SK-N-SH (cell line): ENCODE measurements at regions not wholly inside any gene's neighbourhood (a gene's known extent, or its start where the extent isn't known, plus 50 kb on each side); places are given as distances from the start of the nearest gene placed in this dataset.

Experiments used
- CTCF ChIA-PET: fragments of 300-600, 350-600 bp; formaldehyde crosslinking; extraction: SDS; loops from one replicate; lab custom pipeline; 2021; lab: Yijun Ruan, JAX
- POLR2A ChIA-PET: fragments of 350-600 bp; sonication (Branson Sonifier 250); formaldehyde crosslinking; extraction: SDS; loops from one replicate; lab custom pipeline; 2020; ENCODE audit warnings: antibody characterized with exemption, inconsistent platforms; lab: Yijun Ruan, JAX
- DNase-seq: peaks from one replicate; pipeline ENCODE4 v3.0.0; 2012
- H2AFZ ChIP-seq: fragments of 200-600 bp; sonication (generic); 2 replicates; pipeline ENCODE4 v1.8.1; 2016; ENCODE audit warnings: antibody characterized with exemption, mild to moderate bottlenecking, low read depth
- H3F3A ChIP-seq: fragments of 200-600 bp; sonication (generic); replicated peaks from 2 replicates; pipeline ENCODE3; 2016; ENCODE audit warnings: antibody characterized with exemption, mild to moderate bottlenecking; ENCODE audit not compliant: insufficient read depth
- H3K27ac ChIP-seq, 2 experiments: fragments of 200-500 bp in 1 of 2; fragments of 200-600 bp in 1 of 2; sonication (Bioruptor generic) in 1 of 2; sonication (generic), shearing (Covaris generic) in 1 of 2; 2 replicates each; pipeline versions ENCODE4 v1.5.1 to v1.6.1; 2014 to 2016; ENCODE audit warnings: low read depth in 2 of 2, inconsistent platforms in 1 of 2, low read length in 1 of 2, mild to moderate bottlenecking in 1 of 2, mixed read lengths in 1 of 2
- H3K27me3 ChIP-seq: fragments of 200-600 bp; sonication (generic), shearing (Covaris generic); 2 replicates; pipeline ENCODE4 v1.6.1; 2016; ENCODE audit warnings: mixed run types; ENCODE audit not compliant: insufficient read depth
- H3K36me3 ChIP-seq, 2 experiments: fragments of 200-500 bp in 1 of 2; fragments of 200-600 bp in 1 of 2; sonication (Bioruptor generic) in 1 of 2; sonication (generic) in 1 of 2; replicated peaks in 1 of 2; 2 replicates each; pipeline versions ENCODE3 to v1.5.1; 2014 to 2016; ENCODE audit warnings: low read length in 1 of 2, mild to moderate bottlenecking in 1 of 2; ENCODE audit not compliant: insufficient read depth in 2 of 2, control insufficient read depth in 1 of 2
- H3K4me1 ChIP-seq, 2 experiments: fragments of 200-500 bp in 1 of 2; fragments of 200-600 bp in 1 of 2; sonication (Bioruptor generic) in 1 of 2; sonication (generic), shearing (Covaris generic) in 1 of 2; 2 replicates each; pipeline versions ENCODE4 v1.5.1 to v1.6.1; 2014 to 2016; ENCODE audit warnings: low read depth in 1 of 2, low read length in 1 of 2, mixed run types in 1 of 2; ENCODE audit not compliant: insufficient read depth in 2 of 2, control insufficient read depth in 1 of 2
- H3K4me2 ChIP-seq: fragments of 200-600 bp; sonication (generic), shearing (Covaris generic); 2 replicates; pipeline ENCODE4 v1.6.1; 2017; ENCODE audit warnings: mixed run types
- H3K4me3 ChIP-seq, 2 experiments: fragments of 200-500 bp in 1 of 2; fragments of 200-600 bp in 1 of 2; sonication (Bioruptor generic) in 1 of 2; sonication (generic), shearing (Covaris generic) in 1 of 2; 2 replicates each; pipeline versions ENCODE4 v1.5.1 to v1.8.1; 2014 to 2016; ENCODE audit warnings: low read depth in 2 of 2, inconsistent platforms in 1 of 2, low read length in 1 of 2, mild to moderate bottlenecking in 1 of 2, mixed read lengths in 1 of 2, moderate library complexity in 1 of 2
- H3K79me2 ChIP-seq: fragments of 200-600 bp; sonication (generic); 2 replicates; pipeline ENCODE4 v1.8.1; 2017; ENCODE audit warnings: mild to moderate bottlenecking; ENCODE audit not compliant: insufficient read depth
- H3K9ac ChIP-seq: fragments of 200-600 bp; sonication (generic); 2 replicates; pipeline ENCODE4 v1.6.1; 2017; ENCODE audit warnings: mixed run types
- H3K9me2 ChIP-seq: fragments of 200-600 bp; sonication (generic); 2 replicates; pipeline ENCODE4 v1.6.1; 2017; ENCODE audit warnings: mixed run types
- H3K9me3 ChIP-seq: fragments of 200-600 bp; sonication (generic); 2 replicates; pipeline ENCODE4 v1.6.1; 2017; ENCODE audit warnings: mixed run types, mild to moderate bottlenecking, moderate library complexity
- H4K20me1 ChIP-seq: fragments of 200-600 bp; sonication (generic); 2 replicates; pipeline ENCODE4 v1.6.1; 2017; ENCODE audit warnings: mild to moderate bottlenecking, mixed run types; ENCODE audit not compliant: insufficient read depth
- ELF1 ChIP-seq: IDR thresholded peaks from 2 replicates; pipeline ENCODE4 v1.4.0; 2012
- EZH2phosphoT487 ChIP-seq: fragments of 200-600 bp; sonication (generic); IDR thresholded peaks from 2 replicates; pipeline ENCODE4 v1.6.1; 2017; ENCODE audit warnings: low read depth, mixed run types, mild to moderate bottlenecking, antibody characterized with exemption, moderate library complexity, borderline replicate concordance
- FOSL2 ChIP-seq: IDR thresholded peaks from 2 replicates; pipeline ENCODE4 v1.4.0; 2012; ENCODE audit warnings: low read depth, mild to moderate bottlenecking, moderate library complexity, borderline replicate concordance
- FOXJ3 ChIP-seq: sonication (generic); formaldehyde crosslinking; IDR thresholded peaks from 2 replicates; pipeline ENCODE4 v1.5.1; 2020; ENCODE audit warnings: mild to moderate bottlenecking, missing genetic modification reagents
- GABPA ChIP-seq: IDR thresholded peaks from 2 replicates; pipeline ENCODE4 v1.4.0; 2012; ENCODE audit warnings: low read depth, mild to moderate bottlenecking
- GATA2 ChIP-seq: sonication (generic); formaldehyde crosslinking; IDR thresholded peaks from 2 replicates; pipeline ENCODE4 v1.5.0; 2020; ENCODE audit warnings: mild to moderate bottlenecking, missing genetic modification reagents
- JUND ChIP-seq: IDR thresholded peaks from 2 replicates; pipeline ENCODE4 v1.4.0; 2012
- MEF2A ChIP-seq: IDR thresholded peaks from 2 replicates; pipeline ENCODE4 v1.4.0; 2012; ENCODE audit warnings: low read depth, borderline replicate concordance
- MXI1 ChIP-seq: IDR thresholded peaks from 2 replicates; pipeline ENCODE4 v1.6.1; 2012; ENCODE audit warnings: mild to moderate bottlenecking, low read depth, low read length, improper control_type of control experiment
- NFIC ChIP-seq: IDR thresholded peaks from 2 replicates; pipeline ENCODE4 v1.4.0; 2012; ENCODE audit warnings: borderline replicate concordance
- NRF1 ChIP-seq: IDR thresholded peaks from 2 replicates; pipeline ENCODE4 v1.6.1; 2012; ENCODE audit warnings: low read depth, mild to moderate bottlenecking, low read length
- POLR2AphosphoS5 ChIP-seq: IDR thresholded peaks from 2 replicates; pipeline ENCODE4 v1.6.1; 2012; ENCODE audit warnings: low read depth, low read length
- RAD21 ChIP-seq: IDR thresholded peaks from 2 replicates; pipeline ENCODE4 v1.6.1; 2012; ENCODE audit warnings: mild to moderate bottlenecking, low read length
- RCOR1 ChIP-seq: fragments of 150-350 bp; IDR thresholded peaks from 2 replicates; pipeline ENCODE4 v1.6.1; 2017; ENCODE audit warnings: antibody characterized with exemption, low read length
- RFX5 ChIP-seq: IDR thresholded peaks from 2 replicates; pipeline ENCODE4 v1.6.1; 2012; ENCODE audit warnings: mild to moderate bottlenecking, improper control_type of control experiment, low read length
- RXRA ChIP-seq: IDR thresholded peaks from 2 replicates; pipeline ENCODE4 v1.4.0; 2012; ENCODE audit warnings: low read depth, mild to moderate bottlenecking, borderline replicate concordance
- SIN3A ChIP-seq: IDR thresholded peaks from 2 replicates; pipeline ENCODE4 v1.6.1; 2012; ENCODE audit warnings: low read depth, mild to moderate bottlenecking, low read length, moderate library complexity, borderline replicate concordance
- TAF1 ChIP-seq: IDR thresholded peaks from 2 replicates; pipeline ENCODE4 v1.6.1; 2012; ENCODE audit warnings: low read depth, mild to moderate bottlenecking, low read length, moderate library complexity, borderline replicate concordance
- TCF12 ChIP-seq: IDR thresholded peaks from 2 replicates; pipeline ENCODE4 v1.4.0; 2012
- TEAD4 ChIP-seq: IDR thresholded peaks from 2 replicates; pipeline ENCODE4 v1.4.0; 2012; ENCODE audit warnings: mild to moderate bottlenecking, borderline replicate concordance; ENCODE audit not compliant: insufficient read depth
- YY1 ChIP-seq: IDR thresholded peaks from 2 replicates; pipeline ENCODE4 v1.4.0; 2012; ENCODE audit warnings: low read depth, mild to moderate bottlenecking
- WGBS: methylation state at CpG from one replicate; pipeline ENCODE4 v1.1.6; 2017; ENCODE audit warnings: low lambda C conversion rate; 5-methylcytosine and 5-hydroxymethylcytosine counted together
- TF ChIP-seq, protein P1 (sequence below): fragments of 200-600 bp; sonication (generic); IDR thresholded peaks from 2 replicates; pipeline ENCODE4 v1.6.1; 2017; ENCODE audit warnings: antibody characterized with exemption, mild to moderate bottlenecking, moderate library complexity
- TF ChIP-seq, protein P2 (sequence below): IDR thresholded peaks from 2 replicates; pipeline ENCODE4 v1.6.1; 2012; ENCODE audit warnings: mild to moderate bottlenecking, low read depth, low read length, moderate library complexity
- TF ChIP-seq, protein P3 (sequence below): fragments of 150-350 bp; IDR thresholded peaks from 2 replicates; pipeline ENCODE4 v1.6.1; 2017; ENCODE audit warnings: antibody characterized with exemption, low read length, low read depth, borderline replicate concordance
- TF ChIP-seq, protein P4 (sequence below): IDR thresholded peaks from 2 replicates; pipeline ENCODE4 v1.4.0; 2012; ENCODE audit warnings: low read depth, borderline replicate concordance
- TF ChIP-seq, protein P5 (sequence below): IDR thresholded peaks from 2 replicates; pipeline ENCODE4; 2012

DNA sequence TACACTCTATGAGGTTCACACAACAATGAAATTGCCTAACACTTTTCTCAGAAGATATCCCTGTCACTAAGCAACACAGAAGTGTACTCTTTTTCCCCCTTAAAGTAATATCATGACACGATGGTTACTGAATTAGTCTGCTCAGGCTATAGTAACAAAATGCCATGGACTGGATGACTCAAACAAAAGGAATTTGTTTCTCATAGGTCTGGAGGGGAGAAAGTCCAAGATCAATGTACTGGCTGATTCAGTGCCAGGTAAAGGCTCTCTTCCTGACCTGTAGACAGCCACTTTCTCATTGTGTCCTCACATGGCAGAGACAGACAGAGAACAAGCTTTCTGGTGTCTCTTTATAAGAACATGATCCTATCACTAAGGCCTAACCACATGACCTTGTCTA is 211.9 kb downstream of the RBM43 start:
- no peaks in the 10 kb centered on the region for H3K79me2 ChIP-seq
- WGBS: 11% methylated on average over 1 of the region's 1 CpG
- no peak for DNase-seq
- peaks cover 14% of the 10 kb centered on the region for H3F3A ChIP-seq
- H3K4me3 ChIP-seq: no peak overlapping the region
- H3K9ac ChIP-seq: no peak overlapping the region
- H3K4me1 ChIP-seq: peaks cover 6 to 23% of the 10 kb centered on the region in 2 experiments; a peak in 3 of 4 replicates
- no peaks in the 10 kb centered on the region for H3K9me3 ChIP-seq
- ChIA-PET CTCF (interaction anchor here (0.6 kb wide), 1 partner anchor 335 kb away, joined by 3 read pairs; no protein-coding TSS in a partner anchor), POLR2A (no interaction called here)
- no peak for TF ChIP-seq RFX5
- TF ChIP-seq, protein P1, sequence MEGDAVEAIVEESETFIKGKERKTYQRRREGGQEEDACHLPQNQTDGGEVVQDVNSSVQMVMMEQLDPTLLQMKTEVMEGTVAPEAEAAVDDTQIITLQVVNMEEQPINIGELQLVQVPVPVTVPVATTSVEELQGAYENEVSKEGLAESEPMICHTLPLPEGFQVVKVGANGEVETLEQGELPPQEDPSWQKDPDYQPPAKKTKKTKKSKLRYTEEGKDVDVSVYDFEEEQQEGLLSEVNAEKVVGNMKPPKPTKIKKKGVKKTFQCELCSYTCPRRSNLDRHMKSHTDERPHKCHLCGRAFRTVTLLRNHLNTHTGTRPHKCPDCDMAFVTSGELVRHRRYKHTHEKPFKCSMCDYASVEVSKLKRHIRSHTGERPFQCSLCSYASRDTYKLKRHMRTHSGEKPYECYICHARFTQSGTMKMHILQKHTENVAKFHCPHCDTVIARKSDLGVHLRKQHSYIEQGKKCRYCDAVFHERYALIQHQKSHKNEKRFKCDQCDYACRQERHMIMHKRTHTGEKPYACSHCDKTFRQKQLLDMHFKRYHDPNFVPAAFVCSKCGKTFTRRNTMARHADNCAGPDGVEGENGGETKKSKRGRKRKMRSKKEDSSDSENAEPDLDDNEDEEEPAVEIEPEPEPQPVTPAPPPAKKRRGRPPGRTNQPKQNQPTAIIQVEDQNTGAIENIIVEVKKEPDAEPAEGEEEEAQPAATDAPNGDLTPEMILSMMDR: no peak
- TF ChIP-seq, protein P2, sequence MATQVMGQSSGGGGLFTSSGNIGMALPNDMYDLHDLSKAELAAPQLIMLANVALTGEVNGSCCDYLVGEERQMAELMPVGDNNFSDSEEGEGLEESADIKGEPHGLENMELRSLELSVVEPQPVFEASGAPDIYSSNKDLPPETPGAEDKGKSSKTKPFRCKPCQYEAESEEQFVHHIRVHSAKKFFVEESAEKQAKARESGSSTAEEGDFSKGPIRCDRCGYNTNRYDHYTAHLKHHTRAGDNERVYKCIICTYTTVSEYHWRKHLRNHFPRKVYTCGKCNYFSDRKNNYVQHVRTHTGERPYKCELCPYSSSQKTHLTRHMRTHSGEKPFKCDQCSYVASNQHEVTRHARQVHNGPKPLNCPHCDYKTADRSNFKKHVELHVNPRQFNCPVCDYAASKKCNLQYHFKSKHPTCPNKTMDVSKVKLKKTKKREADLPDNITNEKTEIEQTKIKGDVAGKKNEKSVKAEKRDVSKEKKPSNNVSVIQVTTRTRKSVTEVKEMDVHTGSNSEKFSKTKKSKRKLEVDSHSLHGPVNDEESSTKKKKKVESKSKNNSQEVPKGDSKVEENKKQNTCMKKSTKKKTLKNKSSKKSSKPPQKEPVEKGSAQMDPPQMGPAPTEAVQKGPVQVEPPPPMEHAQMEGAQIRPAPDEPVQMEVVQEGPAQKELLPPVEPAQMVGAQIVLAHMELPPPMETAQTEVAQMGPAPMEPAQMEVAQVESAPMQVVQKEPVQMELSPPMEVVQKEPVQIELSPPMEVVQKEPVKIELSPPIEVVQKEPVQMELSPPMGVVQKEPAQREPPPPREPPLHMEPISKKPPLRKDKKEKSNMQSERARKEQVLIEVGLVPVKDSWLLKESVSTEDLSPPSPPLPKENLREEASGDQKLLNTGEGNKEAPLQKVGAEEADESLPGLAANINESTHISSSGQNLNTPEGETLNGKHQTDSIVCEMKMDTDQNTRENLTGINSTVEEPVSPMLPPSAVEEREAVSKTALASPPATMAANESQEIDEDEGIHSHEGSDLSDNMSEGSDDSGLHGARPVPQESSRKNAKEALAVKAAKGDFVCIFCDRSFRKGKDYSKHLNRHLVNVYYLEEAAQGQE: no peak
- TF ChIP-seq TCF12: no peak
- TF ChIP-seq POLR2AphosphoS5: no peak
- TF ChIP-seq MXI1: no peak
- peak; percentile 55 for TF ChIP-seq JUND
- no peak for TF ChIP-seq MEF2A
- TF ChIP-seq GABPA: no peak
- TF ChIP-seq, protein P3, sequence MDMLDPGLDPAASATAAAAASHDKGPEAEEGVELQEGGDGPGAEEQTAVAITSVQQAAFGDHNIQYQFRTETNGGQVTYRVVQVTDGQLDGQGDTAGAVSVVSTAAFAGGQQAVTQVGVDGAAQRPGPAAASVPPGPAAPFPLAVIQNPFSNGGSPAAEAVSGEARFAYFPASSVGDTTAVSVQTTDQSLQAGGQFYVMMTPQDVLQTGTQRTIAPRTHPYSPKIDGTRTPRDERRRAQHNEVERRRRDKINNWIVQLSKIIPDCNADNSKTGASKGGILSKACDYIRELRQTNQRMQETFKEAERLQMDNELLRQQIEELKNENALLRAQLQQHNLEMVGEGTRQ: no peak
- TF ChIP-seq TEAD4: 0 out of 2 replicates have a peak, but pooled peaks have one; percentile 33
- no peak for TF ChIP-seq ELF1
- TF ChIP-seq FOXJ3: no peak
- TF ChIP-seq, protein P4, sequence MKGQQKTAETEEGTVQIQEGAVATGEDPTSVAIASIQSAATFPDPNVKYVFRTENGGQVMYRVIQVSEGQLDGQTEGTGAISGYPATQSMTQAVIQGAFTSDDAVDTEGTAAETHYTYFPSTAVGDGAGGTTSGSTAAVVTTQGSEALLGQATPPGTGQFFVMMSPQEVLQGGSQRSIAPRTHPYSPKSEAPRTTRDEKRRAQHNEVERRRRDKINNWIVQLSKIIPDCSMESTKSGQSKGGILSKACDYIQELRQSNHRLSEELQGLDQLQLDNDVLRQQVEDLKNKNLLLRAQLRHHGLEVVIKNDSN: no peak
- TF ChIP-seq NFIC: peak; percentile 40; the same call in 1 of the 2 replicates
- TF ChIP-seq GATA2 (CRISPR knock-in tag): no peak
- no peak for TF ChIP-seq RAD21
- no peak for TF ChIP-seq RCOR1
- TF ChIP-seq RXRA: 0 out of 2 replicates have a peak, but pooled peaks have one; percentile 15
- no peak for TF ChIP-seq SIN3A
- TF ChIP-seq NRF1: no peak
- TF ChIP-seq TAF1: no peak
- TF ChIP-seq FOSL2: peak; percentile 36; the same call in 1 of the 2 replicates
- TF ChIP-seq, protein P5, sequence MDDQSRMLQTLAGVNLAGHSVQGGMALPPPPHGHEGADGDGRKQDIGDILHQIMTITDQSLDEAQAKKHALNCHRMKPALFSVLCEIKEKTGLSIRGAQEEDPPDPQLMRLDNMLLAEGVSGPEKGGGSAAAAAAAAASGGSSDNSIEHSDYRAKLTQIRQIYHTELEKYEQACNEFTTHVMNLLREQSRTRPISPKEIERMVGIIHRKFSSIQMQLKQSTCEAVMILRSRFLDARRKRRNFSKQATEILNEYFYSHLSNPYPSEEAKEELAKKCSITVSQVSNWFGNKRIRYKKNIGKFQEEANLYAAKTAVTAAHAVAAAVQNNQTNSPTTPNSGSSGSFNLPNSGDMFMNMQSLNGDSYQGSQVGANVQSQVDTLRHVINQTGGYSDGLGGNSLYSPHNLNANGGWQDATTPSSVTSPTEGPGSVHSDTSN: no peak
- no peak for TF ChIP-seq EZH2phosphoT487
- TF ChIP-seq YY1: no peak
- no peaks in the 10 kb centered on the region for H3K36me3 ChIP-seq
- no peaks in the 10 kb centered on the region for H3K9me2 ChIP-seq
- H4K20me1 ChIP-seq: no peaks in the 10 kb centered on the region
- no peak overlapping the region for H3K4me2 ChIP-seq
- no peaks in the 10 kb centered on the region for H3K27me3 ChIP-seq
- H3K27ac ChIP-seq: peak overlapping the region; percentile 6 to 26; a peak in 2 of 4 replicates
- H2AFZ ChIP-seq: no peak overlapping the region
